OCI-LY7 (cell line): ENCODE measurements at regions not wholly inside any gene's neighbourhood (a gene's known extent, or its start where the extent isn't known, plus 50 kb on each side); places are given as distances from the start of the nearest gene placed in this dataset.

Source experiments
- BruUV-seq: library from RNA; stranded (reverse); fragments of 400-500 nt; replicated peaks from 2 replicates; lab custom pipeline; 2021; lab: Mats Ljungman, UMichigan
- CTCF ChIA-PET: fragments of 300-600 bp; sonication (Branson Sonifier 250); formaldehyde crosslinking; loops from one replicate; lab custom pipeline; 2022; ENCODE audit warnings: antibody characterized with exemption; ENCODE audit not compliant: unreplicated experiment; lab: Charles Lee
- POLR2A ChIA-PET: fragments of 300-600 bp; sonication (Branson Sonifier 250); formaldehyde crosslinking; loops from one replicate; lab custom pipeline; 2022; ENCODE audit warnings: antibody characterized with exemption; lab: Charles Lee
- DNase-seq: peaks from one replicate; pipeline ENCODE4 v3.0.0-alpha.2; 2015; ENCODE audit warnings: low spot score
- H2AFZ ChIP-seq: fragments of 200-600 bp; sonication (generic), shearing (Covaris generic); 2 replicates; pipeline ENCODE4 v1.6.1; 2014; ENCODE audit warnings: mild to moderate bottlenecking, antibody characterized with exemption, low read length, moderate library complexity
- H3K27ac ChIP-seq: fragments of 200-600 bp; sonication (generic); 2 replicates; pipeline ENCODE4 v1.5.1; 2014; ENCODE audit warnings: mixed run types, low read depth, mild to moderate bottlenecking, moderate library complexity, low read length, inconsistent platforms; ENCODE audit not compliant: poor library complexity, severe bottlenecking
- H3K36me3 ChIP-seq: fragments of 200-600 bp; sonication (generic); 2 replicates; pipeline ENCODE4 v1.6.1; 2014; ENCODE audit warnings: mild to moderate bottlenecking, antibody characterized with exemption, low read length, moderate library complexity, mixed read lengths; ENCODE audit not compliant: insufficient read depth
- H3K4me1 ChIP-seq: fragments of 200-600 bp; sonication (generic); 2 replicates; pipeline ENCODE4 v1.5.1; 2014; ENCODE audit warnings: mild to moderate bottlenecking, low read length; ENCODE audit not compliant: insufficient read depth, poor library complexity, severe bottlenecking
- H3K4me2 ChIP-seq: fragments of 200-600 bp; sonication (generic); 2 replicates; pipeline ENCODE4 v1.6.1; 2014; ENCODE audit warnings: mild to moderate bottlenecking, low read length
- H3K4me3 ChIP-seq: fragments of 200-600 bp; sonication (generic); 2 replicates; pipeline ENCODE4 v1.5.1; 2014; ENCODE audit warnings: mild to moderate bottlenecking, low read depth, low read length; ENCODE audit not compliant: poor library complexity, severe bottlenecking
- H3K79me2 ChIP-seq: fragments of 200-600 bp; sonication (generic); 2 replicates; pipeline ENCODE4 v1.6.1; 2016; ENCODE audit warnings: low read depth, mild to moderate bottlenecking, low read length, moderate library complexity, mixed read lengths; ENCODE audit not compliant: insufficient read depth
- H3K9me2 ChIP-seq: fragments of 200-600 bp; sonication (generic); 2 replicates; pipeline ENCODE4 v1.6.1; 2016; ENCODE audit warnings: mild to moderate bottlenecking, low read length, mixed read lengths; ENCODE audit not compliant: insufficient read depth
- H3K9me3 ChIP-seq: fragments of 200-600 bp; sonication (generic); 2 replicates; pipeline ENCODE4 v1.6.1; 2014; ENCODE audit warnings: mild to moderate bottlenecking, mixed run types, low read length, mixed read lengths
- H4K20me1 ChIP-seq: fragments of 200-600 bp; sonication (generic); 2 replicates; pipeline ENCODE4 v1.6.1; 2014; ENCODE audit warnings: mild to moderate bottlenecking, antibody characterized with exemption, low read length, moderate library complexity, mixed read lengths; ENCODE audit not compliant: insufficient read depth
- EZH2phosphoT487 ChIP-seq: fragments of 200-600 bp; sonication (generic); IDR thresholded peaks from 2 replicates; pipeline ENCODE4 v1.6.1; 2018; ENCODE audit warnings: low read depth, borderline replicate concordance, mild to moderate bottlenecking, mixed run types, antibody characterized with exemption, low read length, moderate library complexity, mixed read lengths
- intact Hi-C: fragments of 100-400 bp; cut with micrococcal nuclease; formaldehyde crosslinking; loops from one replicate; pipeline ENCODE4 v1.10.0; 2022; ENCODE audit not compliant: unreplicated experiment
- TF ChIP-seq, protein P1 (sequence below): fragments of 200-600 bp; sonication (generic); conservative IDR thresholded peaks from 2 replicates; pipeline ENCODE4 v1.5.1; 2014; ENCODE audit warnings: mild to moderate bottlenecking, antibody characterized with exemption, low read length, moderate library complexity, mixed read lengths

DNA sequence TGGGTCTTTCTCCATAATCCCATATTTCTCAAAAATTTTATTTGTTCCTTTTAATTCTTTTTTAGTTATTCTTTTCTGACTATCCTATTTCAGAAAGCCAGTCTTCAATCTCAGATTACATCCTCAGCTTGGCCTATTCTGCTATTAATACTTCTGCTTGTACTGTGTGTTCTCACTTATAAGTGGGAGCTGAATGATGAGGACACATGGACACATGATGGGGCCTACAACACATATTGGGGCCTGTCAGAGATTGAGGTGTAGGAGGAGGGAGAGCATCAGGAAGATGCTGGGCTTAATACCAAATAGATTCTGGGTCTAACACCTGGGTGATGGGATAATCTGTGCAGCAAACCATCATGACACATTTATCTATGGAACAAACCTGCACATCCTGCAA lies 82.3 kb downstream of the MAGEE1 start:
- Histone ChIP-seq H3K4me2 (no peak overlapping the region), H3K79me2 (no peaks in the 10 kb centered on the region), H3K9me2 (no peaks in the 10 kb centered on the region), H4K20me1 (no peaks in the 10 kb centered on the region), H3K4me3 (no peak overlapping the region), H2AFZ (no peak overlapping the region), H3K27ac (no peak overlapping the region), H3K36me3 (no peaks in the 10 kb centered on the region), H3K4me1 (no peaks in the 10 kb centered on the region), H3K9me3 (no peaks in the 10 kb centered on the region)
- no peak for DNase-seq
- intact Hi-C loops = no loop called here
- CTCF ChIA-PET = no interaction called here
- no peak for TF ChIP-seq EZH2phosphoT487
- TF ChIP-seq, protein P1, sequence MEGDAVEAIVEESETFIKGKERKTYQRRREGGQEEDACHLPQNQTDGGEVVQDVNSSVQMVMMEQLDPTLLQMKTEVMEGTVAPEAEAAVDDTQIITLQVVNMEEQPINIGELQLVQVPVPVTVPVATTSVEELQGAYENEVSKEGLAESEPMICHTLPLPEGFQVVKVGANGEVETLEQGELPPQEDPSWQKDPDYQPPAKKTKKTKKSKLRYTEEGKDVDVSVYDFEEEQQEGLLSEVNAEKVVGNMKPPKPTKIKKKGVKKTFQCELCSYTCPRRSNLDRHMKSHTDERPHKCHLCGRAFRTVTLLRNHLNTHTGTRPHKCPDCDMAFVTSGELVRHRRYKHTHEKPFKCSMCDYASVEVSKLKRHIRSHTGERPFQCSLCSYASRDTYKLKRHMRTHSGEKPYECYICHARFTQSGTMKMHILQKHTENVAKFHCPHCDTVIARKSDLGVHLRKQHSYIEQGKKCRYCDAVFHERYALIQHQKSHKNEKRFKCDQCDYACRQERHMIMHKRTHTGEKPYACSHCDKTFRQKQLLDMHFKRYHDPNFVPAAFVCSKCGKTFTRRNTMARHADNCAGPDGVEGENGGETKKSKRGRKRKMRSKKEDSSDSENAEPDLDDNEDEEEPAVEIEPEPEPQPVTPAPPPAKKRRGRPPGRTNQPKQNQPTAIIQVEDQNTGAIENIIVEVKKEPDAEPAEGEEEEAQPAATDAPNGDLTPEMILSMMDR = no peak
- no TSS peak for BruUV-seq
- POLR2A ChIA-PET = interaction anchor here (1.0 kb wide), 1 partner anchor 12 kb away, joined by 3 read pairs; no protein-coding TSS in a partner anchor

- DNase-seq = no peak
- BruUV-seq = no TSS peak
- no peak overlapping the region for H3K4me3 ChIP-seq
Measured at GRCh38 chrX:76517544-76517943, 90.0 kb downstream of the MAGEE1 start.

More at GRCh38 chrX:76517544-76517943, 90.0 kb downstream of the MAGEE1 start:
- H4K20me1 ChIP-seq = no peaks in the 10 kb centered on the region
- no peak overlapping the region for H2AFZ ChIP-seq
- H3K9me2 ChIP-seq = no peaks in the 10 kb centered on the region
- no peaks in the 10 kb centered on the region for H3K36me3 ChIP-seq
- intact Hi-C loops = no loop called here
- no peaks in the 10 kb centered on the region for H3K79me2 ChIP-seq
- no peak overlapping the region for H3K4me2 ChIP-seq
- no peak overlapping the region for H3K27ac ChIP-seq
- no peaks in the 10 kb centered on the region for H3K9me3 ChIP-seq
- H3K4me1 ChIP-seq = no peaks in the 10 kb centered on the region
- TF ChIP-seq EZH2phosphoT487 = no peak
- TF ChIP-seq, protein P1 = no peak
- ChIA-PET POLR2A (interaction anchor here (0.7 kb wide), 1 partner anchor 21 kb away, joined by 3 read pairs; no protein-coding TSS in a partner anchor), CTCF (no interaction called here)
